ENCODE measurements at regions not wholly inside any gene's neighbourhood (a gene's known extent, or its start where the extent isn't known, plus 50 kb on each side); places are given as distances from the start of the nearest gene placed in this dataset.

- CTCF ChIA-PET = no interaction called here
- H3K4me3 ChIP-seq (ENCODE audit: low read depth, low read length) = no peak overlapping the region
- POLR2A ChIA-PET = interaction anchor here (0.7 kb wide), 1 partner anchor 13 kb away, joined by 3 read pairs; no protein-coding TSS in a partner anchor
Measured at GRCh38 chr4:18202486-18202885, 180.9 kb upstream of the LCORL start.

GRCh38 chr4:18201885-18202284 is 180.3 kb upstream of the LCORL start:
- TF ChIP-seq, protein P1, sequence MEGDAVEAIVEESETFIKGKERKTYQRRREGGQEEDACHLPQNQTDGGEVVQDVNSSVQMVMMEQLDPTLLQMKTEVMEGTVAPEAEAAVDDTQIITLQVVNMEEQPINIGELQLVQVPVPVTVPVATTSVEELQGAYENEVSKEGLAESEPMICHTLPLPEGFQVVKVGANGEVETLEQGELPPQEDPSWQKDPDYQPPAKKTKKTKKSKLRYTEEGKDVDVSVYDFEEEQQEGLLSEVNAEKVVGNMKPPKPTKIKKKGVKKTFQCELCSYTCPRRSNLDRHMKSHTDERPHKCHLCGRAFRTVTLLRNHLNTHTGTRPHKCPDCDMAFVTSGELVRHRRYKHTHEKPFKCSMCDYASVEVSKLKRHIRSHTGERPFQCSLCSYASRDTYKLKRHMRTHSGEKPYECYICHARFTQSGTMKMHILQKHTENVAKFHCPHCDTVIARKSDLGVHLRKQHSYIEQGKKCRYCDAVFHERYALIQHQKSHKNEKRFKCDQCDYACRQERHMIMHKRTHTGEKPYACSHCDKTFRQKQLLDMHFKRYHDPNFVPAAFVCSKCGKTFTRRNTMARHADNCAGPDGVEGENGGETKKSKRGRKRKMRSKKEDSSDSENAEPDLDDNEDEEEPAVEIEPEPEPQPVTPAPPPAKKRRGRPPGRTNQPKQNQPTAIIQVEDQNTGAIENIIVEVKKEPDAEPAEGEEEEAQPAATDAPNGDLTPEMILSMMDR (IDR thresholded peaks at IDR 0.05; ENCODE audit: insufficient read depth, low read length, missing control alignments) = no peak
- no peak overlapping the region for H3K4me3 ChIP-seq (ENCODE audit: low read depth, low read length)
- CTCF ChIA-PET = no interaction called here
- POLR2A ChIA-PET = no interaction called here
- no peak for DNase-seq (ENCODE audit: low read depth, low spot score)

More at GRCh38 chr4:18202486-18202885, 180.9 kb upstream of the LCORL start:
- TF ChIP-seq, protein P1 (IDR thresholded peaks at IDR 0.05; ENCODE audit: insufficient read depth, low read length, missing control alignments) = no peak
- DNase-seq (ENCODE audit: low read depth, low spot score) = no peak

- ChIA-PET CTCF (no interaction called here), POLR2A (no interaction called here)
- no peak overlapping the region for H3K4me3 ChIP-seq (ENCODE audit: low read depth, low read length)
- no peak for DNase-seq (ENCODE audit: low read depth, low spot score)
- TF ChIP-seq, protein P1 (IDR thresholded peaks at IDR 0.05; ENCODE audit: insufficient read depth, low read length, missing control alignments) = no peak
Measured at GRCh38 chr4:18198653-18199052, 177.1 kb upstream of the LCORL start.

DNA sequence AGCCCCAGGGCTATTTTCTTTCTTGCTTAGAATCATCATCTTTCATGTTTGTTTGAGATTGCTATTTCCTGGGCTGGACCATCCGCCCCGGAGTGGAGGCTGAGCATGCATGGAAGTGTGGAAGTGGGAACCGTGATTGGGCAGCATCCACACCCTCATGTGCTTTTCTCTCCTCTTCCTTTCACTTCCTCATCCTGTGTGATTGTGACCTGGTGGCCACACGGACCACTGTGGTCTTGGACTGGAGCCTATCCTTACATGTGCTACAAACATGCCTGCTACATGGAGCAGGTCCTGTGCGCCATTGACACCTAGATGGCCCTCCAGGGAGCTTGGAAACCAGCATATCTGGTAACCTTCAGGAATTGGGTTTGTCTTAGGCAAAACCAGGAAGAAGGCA is 175.9 kb upstream of the LCORL start:
- TF ChIP-seq, protein P1 (IDR thresholded peaks at IDR 0.05; ENCODE audit: insufficient read depth, low read length, missing control alignments) = no peak
- H3K4me3 ChIP-seq (ENCODE audit: low read depth, low read length) = no peak overlapping the region
- POLR2A ChIA-PET = no interaction called here
- CTCF ChIA-PET = no interaction called here
- no peak for DNase-seq (ENCODE audit: low read depth, low spot score)

- TF ChIP-seq, protein P1 (IDR thresholded peaks at IDR 0.05; ENCODE audit: insufficient read depth, low read length, missing control alignments) = no peak
- no peak overlapping the region for H3K4me3 ChIP-seq (ENCODE audit: low read depth, low read length)
- ChIA-PET POLR2A (no interaction called here), CTCF (no interaction called here)
- DNase-seq (ENCODE audit: low read depth, low spot score) = no peak
Measured at GRCh38 chr4:18194278-18194677, 172.7 kb upstream of the LCORL start.

- no peak for DNase-seq (ENCODE audit: low read depth, low spot score)
- H3K4me3 ChIP-seq (ENCODE audit: low read depth, low read length) = no peak overlapping the region
- POLR2A ChIA-PET = no interaction called here
- TF ChIP-seq, protein P1 (IDR thresholded peaks at IDR 0.05; ENCODE audit: insufficient read depth, low read length, missing control alignments) = no peak
- CTCF ChIA-PET = no interaction called here
Measured at GRCh38 chr4:18192901-18193300, 171.3 kb upstream of the LCORL start.

Measured in AG04449 (cell line).